Activated T-cell treated with anti-CD3 and anti-CD28 coated beads, Interleukin-2, amount 50 U/mL, for 48 hours (primary cell): ENCODE measurements at regions not wholly inside any gene's neighbourhood (a gene's known extent, or its start where the extent isn't known, plus 50 kb on each side); places are given as distances from the start of the nearest gene placed in this dataset.
"Not testable (repeated sequence)": the region's sequence is repeated elsewhere in the genome, so short reads cannot be mapped to it uniquely, and the experiment has no call there.

Experiments used
- DNase-seq, 2 experiments: peaks; one replicate each; pipeline ENCODE4 v3.0.0-alpha.2; 2020

DNA sequence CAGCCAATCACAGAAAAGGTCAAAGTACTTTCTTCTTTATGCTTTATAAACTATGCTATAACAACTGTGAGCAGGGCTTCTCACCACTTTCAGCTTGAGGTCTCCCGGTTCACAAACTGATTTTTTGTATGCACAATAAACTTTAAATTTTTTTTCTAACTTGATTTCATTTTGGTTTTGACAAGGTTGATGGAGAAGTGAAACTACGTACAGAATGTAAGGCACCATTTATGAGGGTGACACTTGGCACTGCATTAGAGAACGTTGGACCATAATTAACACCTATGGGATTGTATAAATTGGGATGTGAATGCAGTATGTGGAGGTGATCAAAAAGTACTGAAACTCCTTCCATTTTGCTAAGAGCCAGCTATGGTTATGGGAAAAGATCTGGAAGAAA is 857.9 kb upstream of the HTR2C start:
- no peak for DNase-seq

GRCh38 chrX:113699939-113700338 is 859.3 kb upstream of the AMOT start:
- DNase-seq = no peak

DNA sequence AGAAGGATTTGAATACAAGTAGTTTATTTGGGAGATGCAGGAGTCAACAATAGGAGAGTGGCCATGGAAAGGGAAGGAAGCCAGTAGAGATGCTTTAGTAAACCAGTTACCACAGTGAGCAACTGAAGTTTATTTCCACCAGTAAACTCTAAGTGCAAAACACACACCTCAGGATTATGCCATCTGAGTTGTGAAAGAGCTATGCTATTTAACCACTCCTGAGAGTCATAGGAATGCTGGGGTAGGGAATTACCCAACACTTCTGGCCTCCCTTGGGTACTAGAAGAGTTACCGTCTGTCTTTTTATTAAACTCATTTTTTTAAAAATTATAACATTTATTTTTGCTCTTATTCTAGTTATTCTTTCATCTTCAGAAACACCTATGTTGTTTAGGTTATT is 834.6 kb upstream of the AMOT start:
- DNase-seq = no peak

- no peak for DNase-seq
Measured at GRCh38 chrX:113651306-113651705, 810.7 kb upstream of the AMOT start.

DNA sequence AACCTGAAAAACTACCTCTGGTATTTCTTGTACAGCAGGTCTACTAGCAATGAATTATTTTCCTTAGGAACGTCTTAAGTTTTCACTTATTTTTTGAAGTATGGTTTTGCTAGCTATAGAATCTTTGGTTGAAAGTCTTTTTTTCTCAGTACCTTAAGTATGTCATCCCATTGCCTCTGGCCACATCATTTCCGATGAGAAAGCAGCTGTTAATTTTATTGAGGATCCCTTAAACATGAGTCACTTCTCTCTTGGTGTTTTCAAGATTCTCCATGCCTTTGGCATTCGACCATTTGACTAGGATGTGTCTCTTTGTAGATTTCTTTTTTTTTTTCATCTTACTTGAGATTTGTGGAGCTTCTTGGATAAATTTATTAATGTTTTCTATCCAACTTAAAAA is 803.8 kb upstream of the AMOT start:
- no peak for DNase-seq

DNA sequence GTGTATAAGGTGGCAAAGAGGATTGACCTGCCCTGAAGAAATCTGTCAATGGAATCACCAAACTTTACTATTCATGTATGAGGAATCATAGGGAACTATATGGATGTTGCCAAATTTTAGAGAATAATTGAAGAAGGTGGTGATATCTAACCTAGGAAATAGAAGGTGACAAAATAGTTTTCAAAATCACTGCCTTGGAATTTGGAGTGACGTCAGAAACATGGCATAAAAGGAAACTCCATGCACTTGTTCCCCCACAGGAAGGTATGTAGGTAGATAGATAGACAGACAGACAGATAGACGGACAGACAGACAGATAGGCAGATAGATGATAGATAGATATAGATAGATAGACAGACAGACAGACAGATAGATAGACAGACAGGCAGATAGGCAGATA is 793.9 kb upstream of the AMOT start:
- DNase-seq = no peak

DNA sequence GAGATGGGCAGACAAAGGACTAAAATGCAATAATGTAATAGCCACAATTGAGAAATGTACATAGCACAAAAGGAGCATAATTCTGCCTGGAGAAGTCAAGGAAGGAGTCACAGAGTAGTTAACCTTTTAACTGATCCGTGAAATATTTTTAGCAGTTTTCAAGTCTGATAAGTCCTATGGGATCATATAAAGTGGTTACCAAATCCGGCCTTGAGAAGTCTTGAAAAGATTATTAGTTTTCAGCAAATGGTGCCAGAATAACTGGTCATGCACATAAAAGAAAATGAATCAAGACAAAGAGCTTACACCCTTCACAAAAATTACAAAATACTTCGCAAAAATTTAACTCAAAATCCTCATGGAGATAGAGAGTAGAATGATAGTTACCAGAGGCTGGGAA is 788.7 kb upstream of the AMOT start:
- DNase-seq = no peak

DNA sequence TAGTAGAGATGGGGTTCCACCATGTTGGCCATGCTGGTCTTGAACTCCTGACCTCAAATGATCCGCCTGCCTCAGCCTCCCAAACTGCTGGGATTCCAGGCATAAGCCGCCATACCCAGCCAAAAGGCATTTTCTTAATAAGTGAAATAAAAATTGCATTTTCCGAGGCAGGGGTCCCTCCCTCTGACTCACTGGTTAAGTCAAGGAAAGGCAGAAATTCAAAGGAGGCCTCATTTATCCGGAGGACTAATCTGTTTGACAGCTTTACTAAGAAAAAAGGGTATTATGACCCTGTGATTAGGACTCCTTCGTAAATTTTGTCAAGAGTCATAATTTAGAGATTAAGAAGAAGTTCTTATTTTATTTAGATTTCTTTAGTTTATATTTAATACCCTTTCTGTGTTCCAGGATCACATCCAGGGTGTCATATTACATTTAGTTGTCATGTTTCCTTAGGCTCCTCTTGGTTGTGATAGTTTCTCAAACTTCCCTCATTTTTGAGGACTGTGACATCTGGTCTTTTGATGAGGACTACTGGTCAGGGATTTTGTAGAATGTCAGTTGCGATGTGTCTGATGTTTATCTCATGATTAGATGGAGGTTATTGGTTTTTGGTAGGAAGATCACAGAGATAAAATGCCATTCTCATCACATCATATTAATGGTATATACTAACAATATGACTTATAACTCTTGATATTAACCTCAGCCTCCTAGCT is 753.7 kb upstream of the AMOT start:
- no peak for DNase-seq

DNA sequence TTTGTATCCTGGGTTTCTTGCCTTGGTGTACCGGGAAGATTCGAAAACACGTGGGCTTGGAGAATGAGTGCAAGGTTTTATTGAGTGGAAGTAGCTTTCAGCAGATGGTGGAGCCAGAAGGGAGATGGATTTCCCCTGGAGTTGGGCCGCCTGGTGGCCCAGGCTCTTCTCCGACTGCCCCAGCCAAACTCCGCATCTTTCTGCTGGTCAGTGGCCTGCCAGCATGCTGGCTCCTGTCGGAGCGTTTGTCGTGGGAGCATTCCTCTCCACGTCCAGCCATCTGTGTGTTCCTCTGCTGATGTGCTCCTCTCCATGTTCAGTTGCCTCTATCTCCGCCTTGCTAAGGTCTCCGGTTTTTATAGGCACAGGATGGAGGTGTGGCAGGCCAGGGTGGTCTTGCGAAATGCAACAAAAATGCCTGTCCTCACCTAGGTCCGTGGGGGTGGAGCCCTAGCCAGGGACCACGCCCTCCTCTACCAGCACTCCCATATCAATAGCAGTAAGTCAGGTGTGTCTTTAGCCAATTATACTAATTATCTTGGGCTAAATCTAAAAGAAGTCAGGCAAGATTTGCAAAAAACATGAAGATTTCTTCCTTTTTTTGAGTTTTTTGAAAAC is 745.8 kb upstream of the AMOT start:
- DNase-seq = no peak

DNA sequence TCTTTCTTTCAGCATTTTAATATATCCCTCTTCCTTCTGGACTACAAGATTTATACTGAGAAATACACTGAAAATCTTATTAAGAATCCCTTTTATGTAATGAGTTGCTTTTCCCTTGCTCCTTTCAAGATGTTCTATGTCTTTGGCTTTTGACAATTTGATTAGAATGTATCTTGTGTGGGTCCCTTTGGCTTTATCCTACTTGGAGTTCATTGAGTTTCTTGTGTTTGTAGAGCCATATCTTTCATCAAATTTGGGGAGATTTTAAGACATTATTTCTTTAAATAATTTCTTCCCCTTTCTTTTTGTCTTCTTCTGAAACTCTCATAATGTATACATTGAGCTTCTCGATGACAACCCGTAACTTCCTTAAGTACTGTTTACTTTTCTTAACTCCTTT is 739.9 kb upstream of the AMOT start:
- DNase-seq = no peak

DNA sequence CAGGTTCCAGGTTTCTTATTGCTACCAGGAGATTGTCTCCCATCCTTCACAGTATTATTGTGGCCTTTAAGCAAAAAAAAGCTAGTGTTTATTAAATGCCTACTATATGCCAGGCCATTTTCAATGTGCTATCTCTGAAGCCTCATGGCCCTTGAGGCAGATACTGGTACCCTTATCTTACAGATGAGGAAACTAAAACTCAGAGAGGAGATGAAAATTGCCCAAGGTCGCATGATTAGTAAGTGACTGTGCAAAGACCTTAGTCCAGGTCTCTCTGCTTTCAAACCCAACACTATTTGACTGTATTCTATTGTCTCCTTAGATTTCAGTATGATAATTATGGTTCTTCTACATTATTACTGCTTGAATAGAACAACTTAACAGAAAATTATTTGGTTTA is 717.9 kb upstream of the AMOT start:
- no peak for DNase-seq

DNA sequence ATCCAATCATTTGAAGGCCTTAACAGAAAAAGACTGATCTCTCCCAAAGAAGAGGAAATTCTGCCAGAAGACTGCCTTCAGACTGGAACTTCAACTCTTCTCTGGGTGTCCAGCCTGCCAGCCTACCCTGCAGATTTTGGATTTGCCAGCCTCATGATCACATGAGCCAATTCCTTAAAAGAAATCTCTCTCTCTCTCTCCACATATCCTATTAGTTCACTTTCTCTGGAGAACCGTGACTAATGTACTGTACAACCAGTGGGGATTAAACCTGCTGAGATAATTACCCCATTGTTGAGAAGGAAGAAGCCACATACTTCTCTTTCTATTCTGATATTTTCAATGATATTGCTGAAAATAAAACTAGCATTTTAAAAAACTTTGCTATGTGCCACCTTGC is 711.3 kb upstream of the AMOT start:
- no peak for DNase-seq

DNA sequence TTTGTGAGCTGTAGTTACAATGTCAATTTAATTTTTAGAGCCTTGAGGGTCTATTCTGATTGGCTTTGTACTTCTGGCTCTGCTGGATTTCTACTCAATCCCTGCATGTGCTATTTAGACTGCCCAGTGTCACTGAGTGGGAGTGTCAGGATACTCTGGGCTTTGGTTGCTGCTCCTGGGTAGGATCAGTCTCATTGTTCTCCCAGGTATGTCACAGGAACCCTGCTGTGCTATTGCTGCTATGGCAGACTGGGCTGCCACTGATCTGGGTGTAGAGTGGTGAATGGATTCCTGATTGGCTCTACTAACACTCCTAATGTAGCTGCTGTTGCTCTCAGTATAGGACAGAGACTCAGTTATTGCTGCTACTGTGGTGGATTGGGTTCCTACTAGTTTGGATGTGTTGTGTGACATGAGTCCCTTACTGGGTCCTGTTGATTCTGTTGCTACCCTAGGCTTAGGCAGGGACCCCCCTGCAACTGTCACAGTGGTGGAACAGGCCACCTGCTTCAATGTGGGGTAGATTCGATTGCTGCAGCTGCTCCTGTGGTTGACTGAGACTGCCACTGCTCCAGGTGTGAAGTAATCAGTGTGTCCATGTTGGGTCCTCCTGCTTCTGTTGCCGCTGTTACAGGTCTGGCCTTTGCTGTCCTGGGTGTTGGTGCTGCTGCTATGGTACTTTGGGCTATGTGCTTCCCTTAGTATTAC is 707.8 kb upstream of the AMOT start:
- DNase-seq = no peak

- no peak for DNase-seq
Measured at GRCh38 chrX:113545040-113545439, 704.4 kb upstream of the AMOT start.

DNA sequence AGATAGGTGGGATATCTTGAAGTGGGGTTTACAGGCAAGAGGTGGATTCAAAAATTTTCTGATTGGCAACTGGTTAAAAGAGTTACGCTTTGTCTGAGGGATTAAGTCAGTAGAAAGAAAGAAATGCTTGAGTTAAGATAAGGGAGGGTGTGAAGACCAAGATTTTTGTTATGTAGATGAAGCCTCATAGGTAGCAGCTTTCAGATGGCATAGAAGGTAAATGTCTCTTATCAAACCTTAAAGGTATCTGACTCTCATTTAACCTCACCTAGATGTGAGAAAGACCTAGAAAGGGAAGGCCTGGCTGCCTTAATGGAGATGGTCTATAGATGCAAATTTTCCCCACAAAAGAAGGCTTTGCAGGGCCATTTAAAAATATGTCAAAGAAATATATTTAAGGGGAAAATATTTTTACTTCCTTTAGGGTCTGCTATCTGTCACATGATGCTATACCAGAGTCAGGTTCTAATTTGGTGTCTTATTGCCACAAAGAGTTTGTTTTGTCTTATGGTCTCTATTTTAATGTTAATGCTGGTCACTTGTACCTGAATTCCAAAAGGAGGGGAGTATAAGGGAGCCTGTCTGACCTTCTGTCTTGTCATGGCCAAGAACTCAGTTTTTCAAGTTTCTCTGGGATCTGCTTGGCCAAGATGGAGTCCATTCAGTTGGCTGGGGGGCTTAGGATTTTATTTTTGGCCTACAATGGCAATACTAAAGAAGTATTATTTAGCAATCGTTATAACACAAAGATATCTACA is 699.1 kb upstream of the AMOT start:
- no peak for DNase-seq

DNA sequence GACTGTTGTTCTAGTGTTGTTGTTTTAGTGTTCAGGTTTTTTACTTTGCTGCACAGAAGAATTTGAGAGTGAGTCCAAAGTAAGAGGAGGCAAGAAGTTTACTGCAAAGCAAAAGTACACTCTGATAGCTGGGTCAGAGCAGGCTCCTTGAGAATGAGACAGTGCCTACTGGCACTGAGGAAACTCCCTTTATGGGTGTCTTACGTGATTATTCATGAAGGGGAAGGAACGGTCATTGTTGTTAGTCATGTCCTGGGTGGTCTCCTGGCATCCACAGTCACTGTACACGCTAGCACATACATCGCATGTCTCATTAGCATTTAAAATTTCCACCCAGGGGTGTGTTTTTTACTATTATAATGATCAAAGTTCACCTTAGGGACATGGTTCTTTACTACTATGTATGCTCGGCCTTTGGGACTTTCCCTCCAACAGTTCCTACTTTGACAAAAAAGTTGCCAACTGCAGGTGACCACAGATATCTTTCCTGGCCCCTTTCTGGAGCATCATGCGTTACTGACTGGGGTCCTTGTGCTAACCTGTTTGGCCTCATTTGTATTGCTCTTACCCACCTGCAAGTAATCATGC is 688.9 kb upstream of the AMOT start:
- DNase-seq = no peak

- no peak for DNase-seq
Measured at GRCh38 chrX:113522814-113523213, 682.2 kb upstream of the AMOT start.

- no peak for DNase-seq
Measured at GRCh38 chrX:113514906-113515305, 674.3 kb upstream of the AMOT start.

- no peak for DNase-seq
Measured at GRCh38 chrX:113512700-113513395, 672.2 kb upstream of the AMOT start.

- DNase-seq = no peak
Measured at GRCh38 chrX:113510586-113510985, 670.0 kb upstream of the AMOT start.

- no peak for DNase-seq
Measured at GRCh38 chrX:113492895-113493294, 652.3 kb upstream of the AMOT start.

DNA sequence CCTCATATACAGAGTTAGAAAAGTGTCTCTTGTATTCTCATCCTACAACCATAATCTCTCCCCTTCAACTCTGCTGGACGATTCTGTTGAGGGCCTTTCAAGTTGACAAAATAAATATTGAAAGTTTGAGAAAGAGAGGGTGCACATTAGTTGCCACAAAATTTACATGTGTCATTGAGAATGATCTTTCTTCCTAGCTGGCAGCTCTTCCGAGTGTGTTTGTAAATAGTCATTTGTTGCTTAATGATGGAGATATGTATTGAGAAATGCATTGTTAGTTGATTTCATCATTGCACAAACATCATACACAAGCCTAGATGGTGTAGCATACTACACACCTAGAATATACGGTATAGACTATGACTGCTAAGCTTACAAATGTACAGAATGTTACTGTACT is 632.8 kb upstream of the AMOT start:
- no peak for DNase-seq

DNA sequence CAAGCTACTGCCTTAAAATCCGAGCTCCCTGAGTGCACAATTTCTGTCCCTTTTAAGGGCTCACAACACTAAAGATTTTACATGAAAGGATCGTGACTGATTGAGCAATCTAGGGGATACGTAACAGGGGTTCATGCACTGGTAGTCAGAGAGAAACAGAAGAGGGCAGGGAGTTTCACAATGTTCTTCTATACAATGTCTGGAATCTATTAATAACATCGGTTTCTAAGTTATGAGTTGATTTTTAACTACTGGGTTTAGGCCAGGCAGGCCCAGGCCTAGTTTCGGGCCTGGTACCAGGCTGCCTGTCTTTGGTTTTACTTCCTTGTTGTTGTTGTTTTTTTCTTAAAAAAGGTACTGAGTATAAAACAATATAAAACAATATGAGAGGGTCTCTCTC is 632.4 kb upstream of the AMOT start:
- DNase-seq = not testable (repeated sequence)
